ENCODE measurements at regions not wholly inside any gene's neighbourhood (a gene's known extent, or its start where the extent isn't known, plus 50 kb on each side); places are given as distances from the start of the nearest gene placed in this dataset.
"Not testable (repeated sequence)": the region's sequence is repeated elsewhere in the genome, so short reads cannot be mapped to it uniquely, and the experiment has no call there.

DNA sequence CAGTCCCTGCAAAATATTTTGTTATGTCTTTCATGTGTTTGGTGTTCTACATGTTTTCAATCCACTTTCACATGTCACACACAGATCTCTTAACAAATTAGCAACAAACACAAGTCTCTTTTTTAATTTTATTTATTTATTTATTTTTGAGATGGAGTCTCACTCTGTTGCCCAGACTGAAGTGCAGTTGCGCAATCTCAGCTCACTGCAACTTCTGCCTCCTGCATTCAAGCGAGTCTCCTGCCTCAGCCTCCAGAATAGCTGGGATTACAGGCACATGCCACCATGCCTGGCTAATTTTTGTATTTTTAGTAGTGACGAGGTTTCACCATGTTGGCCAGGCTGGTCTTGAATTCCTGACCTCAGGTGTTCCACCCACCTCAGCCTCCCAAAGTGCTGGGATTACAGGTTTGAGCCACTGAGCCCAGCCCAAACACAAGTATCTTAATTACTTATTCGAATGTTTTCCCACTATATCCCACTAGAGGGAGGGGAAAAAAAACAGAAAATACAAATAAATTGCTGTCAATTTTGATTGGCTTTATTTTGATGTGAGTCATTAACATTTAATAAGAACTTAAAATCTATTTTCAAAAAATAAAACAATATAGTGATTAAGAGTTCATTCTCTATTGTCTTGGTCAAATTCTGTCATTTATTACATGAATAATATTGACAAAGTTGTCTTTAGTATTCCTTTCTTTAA lies 1641.0 kb upstream of the CELF4 start:
- not testable (repeated sequence) for H3K4me3 ChIP-seq; DNase-seq (ENCODE audit: low read depth in 1 of 2, low spot score in 2 of 2); H3K27me3 ChIP-seq (replicated peaks); H3K27ac ChIP-seq; H3K36me3 ChIP-seq; H3K4me1 ChIP-seq (replicated peaks)
- H3K9me3 ChIP-seq (replicated peaks), result 0 out of 2 replicates have a peak, but pooled peaks cover 18% of the 10 kb centered on the region

DNA sequence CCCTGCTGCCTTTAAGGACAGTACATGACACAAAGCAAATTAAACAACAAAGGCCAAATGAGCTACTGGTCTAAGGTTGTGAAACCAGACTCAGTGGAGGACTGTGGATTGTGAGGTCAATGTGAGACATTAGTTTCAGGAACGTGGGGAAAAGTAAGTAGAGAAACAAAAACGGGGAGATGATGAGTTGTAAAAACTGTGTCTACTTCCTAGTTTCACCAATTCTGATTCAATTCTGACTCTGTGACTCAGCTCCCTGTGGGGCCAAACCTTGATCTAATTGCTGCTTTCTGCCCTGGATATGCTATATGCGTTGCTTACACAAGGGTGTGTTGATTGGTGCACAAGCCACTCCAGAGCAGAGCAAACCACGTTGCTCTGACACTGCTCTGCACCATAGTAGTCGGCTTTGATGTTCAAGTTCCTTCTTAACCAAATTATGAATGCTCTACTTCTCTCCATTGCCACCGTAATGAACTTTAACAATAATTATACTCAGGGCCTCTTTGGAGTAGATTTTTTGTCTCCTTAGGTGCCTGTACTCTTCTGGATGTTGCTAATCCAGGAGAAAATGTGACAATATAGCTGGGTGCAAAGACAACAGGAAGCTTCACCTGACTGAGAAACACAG lies 1640.1 kb upstream of the CELF4 start:
- H3K36me3 ChIP-seq, result no peaks in the 10 kb centered on the region
- 0 out of 2 replicates have a peak, but pooled peaks cover 18% of the 10 kb centered on the region for H3K9me3 ChIP-seq (replicated peaks)
- no peaks in the 10 kb centered on the region for H3K4me1 ChIP-seq (replicated peaks)
- H3K27ac ChIP-seq, result no peak overlapping the region
- H3K27me3 ChIP-seq (replicated peaks), result no peaks in the 10 kb centered on the region
- DNase-seq (ENCODE audit: low read depth in 1 of 2, low spot score in 2 of 2), result no peak
- H3K4me3 ChIP-seq, result no peak overlapping the region

DNA sequence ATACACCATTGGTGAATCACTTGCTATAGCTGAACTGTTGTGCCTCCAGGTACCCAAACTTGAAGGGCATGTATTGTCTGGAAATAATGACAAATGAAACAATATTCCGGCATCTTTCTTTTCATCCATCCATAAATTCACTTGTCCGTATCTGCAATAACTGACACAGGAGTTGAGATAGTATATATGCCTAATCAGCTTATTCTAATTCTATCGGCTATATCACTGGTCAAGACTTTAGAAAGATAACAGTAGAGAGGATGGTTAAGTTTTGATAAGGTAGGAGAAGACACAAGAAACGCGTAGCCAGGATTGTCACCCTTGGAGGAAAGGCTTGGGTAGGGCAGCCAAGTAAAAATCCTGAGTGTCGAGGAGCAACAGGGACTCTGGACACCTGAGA lies 1634.6 kb upstream of the CELF4 start:
- no peak overlapping the region for H3K27ac ChIP-seq
- H3K4me1 ChIP-seq (replicated peaks), result no peaks in the 10 kb centered on the region
- peaks cover 7% of the 10 kb centered on the region for H3K9me3 ChIP-seq (replicated peaks)
- DNase-seq (ENCODE audit: low read depth in 1 of 2, low spot score in 2 of 2), result no peak
- no peaks in the 10 kb centered on the region for H3K36me3 ChIP-seq
- H3K27me3 ChIP-seq (replicated peaks), result no peaks in the 10 kb centered on the region
- H3K4me3 ChIP-seq, result no peak overlapping the region

DNA sequence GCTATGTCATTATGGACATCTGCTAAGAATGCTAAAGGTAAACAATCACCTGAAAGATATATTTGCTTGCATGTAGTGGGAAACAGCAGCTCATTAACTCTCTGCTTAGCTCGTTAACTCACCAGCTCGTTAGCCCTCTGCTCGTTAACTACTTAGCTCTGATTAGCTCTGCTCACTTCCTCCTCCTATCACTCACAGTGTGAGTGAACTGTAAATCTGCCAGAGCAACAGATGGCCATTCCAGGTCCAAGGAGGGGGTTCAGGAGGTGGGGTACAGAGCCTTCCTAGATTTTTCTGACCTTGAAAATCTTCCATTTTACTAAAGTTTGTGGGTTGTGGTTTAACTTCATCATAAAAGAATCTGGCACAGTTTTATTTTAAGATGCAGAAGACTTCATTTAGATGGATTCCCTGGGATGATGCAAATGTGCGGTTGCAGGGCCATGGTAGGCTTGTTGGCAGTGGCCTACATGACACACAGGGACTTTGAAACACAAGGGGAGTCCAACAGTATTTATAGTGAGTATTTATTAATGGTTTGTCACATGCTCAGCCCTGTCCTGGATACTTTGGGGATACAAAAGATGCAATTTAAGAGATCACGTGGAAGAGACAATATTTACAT lies 1633.7 kb upstream of the CELF4 start:
- no peak overlapping the region for H3K4me3 ChIP-seq
- H3K9me3 ChIP-seq (replicated peaks), result peaks cover 7% of the 10 kb centered on the region
- no peaks in the 10 kb centered on the region for H3K27me3 ChIP-seq (replicated peaks)
- no peak for DNase-seq (ENCODE audit: low read depth in 1 of 2, low spot score in 2 of 2)
- H3K4me1 ChIP-seq (replicated peaks), result no peaks in the 10 kb centered on the region
- no peak overlapping the region for H3K27ac ChIP-seq
- no peaks in the 10 kb centered on the region for H3K36me3 ChIP-seq

DNA sequence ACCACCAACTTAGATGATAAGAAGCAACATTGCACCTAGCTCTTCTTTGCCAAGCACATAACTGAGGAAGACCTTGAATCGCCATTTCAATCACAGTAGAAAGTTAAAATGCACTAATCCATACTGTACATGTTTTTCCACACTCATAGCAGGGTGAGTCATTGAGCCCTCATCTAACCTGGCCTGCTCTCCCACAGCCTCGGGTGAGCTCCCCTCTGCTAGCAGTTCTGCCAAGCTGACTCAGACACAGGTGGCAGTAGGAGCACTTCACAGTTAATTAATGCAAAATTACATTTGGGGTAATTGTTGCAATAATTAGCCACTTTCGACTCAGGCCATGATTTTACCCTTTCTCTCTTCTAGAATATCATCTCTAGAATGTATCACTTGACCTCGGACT lies 1632.8 kb upstream of the CELF4 start:
- Histone ChIP-seq H3K36me3 (no peaks in the 10 kb centered on the region), H3K27me3 (replicated peaks) (no peaks in the 10 kb centered on the region), H3K9me3 (replicated peaks) (peaks cover 7% of the 10 kb centered on the region), H3K4me1 (replicated peaks) (no peaks in the 10 kb centered on the region), H3K27ac (no peak overlapping the region), H3K4me3 (no peak overlapping the region)
- DNase-seq (ENCODE audit: low read depth in 1 of 2, low spot score in 2 of 2), result no peak

DNA sequence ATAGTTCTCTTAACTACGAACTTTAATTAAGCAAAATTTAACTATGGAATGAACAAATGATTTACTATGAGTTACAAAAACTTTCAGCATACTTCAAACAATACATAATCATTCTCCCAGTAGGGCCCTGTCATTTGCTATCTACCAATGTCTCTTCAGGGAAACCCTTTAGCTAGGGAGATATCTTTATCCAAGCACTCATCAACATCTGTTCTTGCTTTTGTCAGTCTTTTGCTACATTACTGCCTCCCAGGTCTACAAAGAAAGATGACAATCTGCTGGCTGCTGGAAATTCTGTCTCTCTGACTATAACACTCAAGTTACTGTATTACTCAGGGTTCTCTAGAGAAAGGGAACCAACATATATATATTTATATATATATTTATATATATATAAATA lies 1626.3 kb upstream of the CELF4 start:
- Histone ChIP-seq H3K4me3 (no peak overlapping the region), H3K27ac (no peak overlapping the region), H3K9me3 (replicated peaks) (no peaks in the 10 kb centered on the region; the same call in 1 of the 2 replicates), H3K27me3 (replicated peaks) (no peaks in the 10 kb centered on the region), H3K36me3 (no peaks in the 10 kb centered on the region), H3K4me1 (replicated peaks) (no peaks in the 10 kb centered on the region)
- DNase-seq (ENCODE audit: low read depth in 1 of 2, low spot score in 2 of 2), result no peak

DNA sequence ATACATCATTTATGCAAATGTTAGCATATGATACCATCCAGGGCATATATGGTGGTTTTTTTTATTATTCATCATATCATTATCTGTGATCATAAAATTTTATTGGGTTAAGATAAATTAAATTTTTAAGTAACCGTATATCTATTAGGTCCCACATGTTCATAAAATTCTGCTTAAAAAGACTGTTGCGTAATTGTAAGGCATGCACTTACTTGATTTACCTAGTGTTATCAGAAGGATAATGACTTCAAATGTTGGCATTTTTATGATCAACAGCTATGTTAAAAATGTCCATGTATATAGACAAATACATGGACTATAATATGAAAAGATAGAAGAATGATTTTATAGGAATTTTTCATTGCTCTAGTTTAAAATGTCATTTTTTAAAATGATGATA lies 1625.5 kb upstream of the CELF4 start:
- Histone ChIP-seq H3K36me3 (no peaks in the 10 kb centered on the region), H3K4me1 (replicated peaks) (no peaks in the 10 kb centered on the region), H3K4me3 (no peak overlapping the region), H3K9me3 (replicated peaks) (no peaks in the 10 kb centered on the region), H3K27me3 (replicated peaks) (no peaks in the 10 kb centered on the region), H3K27ac (no peak overlapping the region)
- no peak for DNase-seq (ENCODE audit: low read depth in 1 of 2, low spot score in 2 of 2)

DNA sequence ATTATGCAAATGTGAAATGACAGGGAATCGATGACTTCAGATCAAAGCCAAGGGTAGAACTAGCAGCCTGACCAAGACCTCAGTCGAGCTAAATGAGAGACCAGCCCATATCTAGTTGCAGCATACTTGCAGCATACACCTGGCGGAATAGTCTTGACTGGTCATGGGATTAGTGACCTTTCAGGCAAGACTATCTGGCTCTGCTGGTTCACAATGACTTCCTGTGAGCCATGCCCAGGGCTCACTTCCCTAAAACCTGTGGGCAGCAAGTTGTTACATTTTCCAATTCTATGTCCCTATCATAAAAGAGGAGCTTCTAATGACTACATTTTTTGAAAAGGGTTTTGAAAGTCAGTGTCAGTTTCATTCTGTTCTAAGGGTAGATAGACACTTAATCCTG lies 1624.9 kb upstream of the CELF4 start:
- Histone ChIP-seq H3K9me3 (replicated peaks) (no peaks in the 10 kb centered on the region), H3K27ac (no peak overlapping the region), H3K27me3 (replicated peaks) (no peaks in the 10 kb centered on the region), H3K4me3 (no peak overlapping the region), H3K4me1 (replicated peaks) (no peaks in the 10 kb centered on the region), H3K36me3 (no peaks in the 10 kb centered on the region)
- no peak for DNase-seq (ENCODE audit: low read depth in 1 of 2, low spot score in 2 of 2)

DNA sequence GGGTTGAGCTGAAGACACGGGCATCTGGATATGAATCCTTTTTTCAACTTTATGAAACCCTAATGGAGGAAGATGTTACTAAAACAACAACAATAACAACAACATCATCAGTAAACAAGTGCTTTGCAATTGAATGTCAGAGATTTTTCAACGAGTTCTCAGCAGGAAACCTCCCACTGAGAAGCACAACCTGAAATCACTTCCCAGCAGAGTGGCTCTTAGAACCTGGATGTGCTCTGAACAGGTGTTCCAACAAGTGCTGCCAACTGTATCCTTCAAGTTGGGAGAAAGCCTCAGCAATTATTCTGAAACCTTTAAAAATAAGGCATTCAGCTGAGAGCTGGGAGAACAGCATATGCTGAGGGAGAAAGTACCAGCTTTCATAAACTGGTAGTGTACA lies 1622.7 kb upstream of the CELF4 start:
- Histone ChIP-seq H3K36me3 (no peaks in the 10 kb centered on the region), H3K4me3 (no peak overlapping the region), H3K9me3 (replicated peaks) (no peaks in the 10 kb centered on the region), H3K4me1 (replicated peaks) (no peaks in the 10 kb centered on the region), H3K27ac (no peak overlapping the region), H3K27me3 (replicated peaks) (no peaks in the 10 kb centered on the region)
- DNase-seq (ENCODE audit: low read depth in 1 of 2, low spot score in 2 of 2), result no peak

DNA sequence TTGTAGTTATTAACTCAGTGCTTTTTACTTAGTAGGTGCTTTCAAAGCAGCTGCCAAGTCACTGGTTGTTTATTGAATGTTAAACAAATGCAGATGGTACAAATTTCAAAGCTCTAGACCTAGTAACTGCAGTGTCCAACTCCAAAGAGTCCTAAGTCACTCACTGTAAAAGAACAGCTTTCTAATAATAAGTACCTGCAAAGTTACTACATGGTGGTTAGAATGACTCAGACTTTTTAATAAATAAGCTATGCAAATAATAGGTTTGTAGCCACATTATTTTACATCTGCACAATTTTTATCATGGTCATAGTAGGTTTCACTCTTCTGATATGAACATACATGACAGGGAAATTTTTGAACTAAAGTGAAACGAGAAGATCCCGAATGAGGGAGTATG lies 1620.4 kb upstream of the CELF4 start:
- Histone ChIP-seq H3K27ac (no peak overlapping the region), H3K4me3 (no peak overlapping the region), H3K9me3 (replicated peaks) (no peaks in the 10 kb centered on the region), H3K27me3 (replicated peaks) (no peaks in the 10 kb centered on the region), H3K36me3 (no peaks in the 10 kb centered on the region), H3K4me1 (replicated peaks) (no peaks in the 10 kb centered on the region)
- DNase-seq (ENCODE audit: low read depth in 1 of 2, low spot score in 2 of 2), result no peak

DNA sequence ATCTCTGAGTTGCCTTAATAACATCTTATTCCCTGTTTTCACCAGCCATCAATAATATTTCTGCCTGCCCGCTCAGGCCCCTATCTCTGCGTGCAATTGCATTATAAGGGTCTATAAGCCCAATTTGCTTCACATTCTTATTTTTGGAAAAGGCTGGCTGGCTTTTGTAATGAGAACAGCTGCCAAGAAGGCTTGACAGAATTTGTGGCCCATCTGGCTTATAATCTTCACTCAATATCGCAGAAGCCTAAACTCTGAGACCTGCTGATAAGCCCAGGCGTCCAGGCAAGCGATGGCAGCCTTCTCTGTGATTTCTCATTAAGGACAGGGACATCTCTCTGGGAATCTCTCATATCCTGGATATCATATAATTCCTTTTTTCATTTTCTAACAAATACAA lies 1618.6 kb upstream of the CELF4 start:
- Histone ChIP-seq H3K4me1 (replicated peaks) (no peaks in the 10 kb centered on the region), H3K27me3 (replicated peaks) (no peaks in the 10 kb centered on the region), H3K4me3 (no peak overlapping the region), H3K9me3 (replicated peaks) (no peaks in the 10 kb centered on the region), H3K36me3 (no peaks in the 10 kb centered on the region), H3K27ac (no peak overlapping the region)
- DNase-seq (ENCODE audit: low read depth in 1 of 2, low spot score in 2 of 2), result no peak

DNA sequence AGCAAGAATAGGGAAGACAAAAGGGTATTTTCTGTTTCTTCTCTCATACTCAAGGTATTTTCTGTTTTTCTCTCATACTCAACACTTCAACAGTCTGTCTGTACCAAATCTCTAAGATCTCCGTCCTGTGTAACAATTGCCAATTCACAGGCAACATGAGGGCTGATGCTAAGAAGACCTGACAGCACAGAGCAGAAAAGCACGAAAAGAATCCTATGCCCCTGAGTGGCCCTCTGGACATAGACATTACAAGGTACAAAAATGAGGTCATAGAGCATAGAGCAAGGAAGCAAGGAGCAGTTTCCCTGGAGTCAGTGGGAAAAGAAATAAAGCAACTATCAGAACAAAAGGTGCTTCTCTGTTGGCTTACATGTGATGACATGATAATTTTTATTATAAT lies 1612.6 kb upstream of the CELF4 start:
- H3K27me3 ChIP-seq (replicated peaks), result no peaks in the 10 kb centered on the region
- DNase-seq (ENCODE audit: low read depth in 1 of 2, low spot score in 2 of 2), result no peak
- H3K36me3 ChIP-seq, result no peaks in the 10 kb centered on the region
- H3K4me1 ChIP-seq (replicated peaks), result no peaks in the 10 kb centered on the region
- H3K9me3 ChIP-seq (replicated peaks), result no peaks in the 10 kb centered on the region
- no peak overlapping the region for H3K4me3 ChIP-seq
- H3K27ac ChIP-seq, result no peak overlapping the region

DNA sequence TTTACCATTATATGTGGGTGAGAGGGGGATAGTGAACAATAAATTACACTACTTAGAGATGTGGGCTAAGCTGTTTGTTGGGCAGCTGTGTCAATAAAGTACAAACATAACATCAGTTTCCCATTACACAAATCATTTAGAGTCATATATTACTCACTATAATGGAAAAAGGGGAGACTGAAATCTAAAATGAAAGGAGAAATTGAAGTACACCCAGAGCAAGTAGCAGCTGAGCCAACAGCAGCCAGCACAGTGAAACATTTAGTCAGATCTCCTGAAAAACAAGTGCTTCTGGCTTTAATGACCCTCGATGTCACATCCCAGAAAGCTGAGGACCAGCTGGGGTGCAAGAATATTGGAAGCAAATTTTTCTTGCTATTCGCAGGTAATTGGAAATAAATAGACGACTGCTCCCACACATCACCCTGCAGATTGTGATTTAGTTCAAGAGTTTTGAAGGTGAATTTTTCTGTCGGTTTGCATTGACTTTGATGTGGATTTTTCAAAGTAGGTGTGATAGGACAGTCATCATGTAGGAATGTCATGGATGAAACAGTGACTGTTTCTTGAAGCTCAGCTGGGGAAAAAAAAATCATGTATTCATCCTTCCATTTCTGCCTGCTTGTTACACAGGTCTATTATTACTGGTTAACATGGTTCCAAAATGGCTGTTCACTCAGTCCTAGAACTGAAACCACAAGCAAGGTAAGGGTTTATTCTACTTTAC lies 1607.3 kb upstream of the CELF4 start:
- Histone ChIP-seq H3K9me3 (replicated peaks) (0 out of 2 replicates have a peak, but pooled peaks cover 4% of the 10 kb centered on the region), H3K27ac (no peak overlapping the region), H3K36me3 (no peaks in the 10 kb centered on the region), H3K27me3 (replicated peaks) (no peaks in the 10 kb centered on the region), H3K4me3 (no peak overlapping the region), H3K4me1 (replicated peaks) (no peaks in the 10 kb centered on the region)
- DNase-seq (ENCODE audit: low read depth in 1 of 2, low spot score in 2 of 2), result no peak

DNA sequence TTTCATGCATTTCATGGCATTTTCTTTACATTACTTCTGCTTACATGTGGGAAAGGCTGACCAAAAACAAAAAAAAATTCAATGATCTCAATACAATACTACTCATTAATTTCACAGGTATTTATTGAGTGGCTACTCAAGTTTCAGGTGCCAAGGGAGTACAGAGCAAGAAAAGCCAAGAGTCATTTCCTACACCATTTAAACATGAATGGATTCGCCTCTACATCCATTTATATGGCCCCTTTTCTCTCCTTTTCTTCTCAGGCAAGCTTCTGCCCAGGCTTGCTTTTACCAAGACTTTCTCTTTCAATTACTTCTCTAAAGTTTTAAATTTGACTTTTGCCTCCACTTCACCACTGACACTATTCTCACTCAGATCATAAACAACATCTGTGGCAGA lies 1603.1 kb upstream of the CELF4 start:
- Histone ChIP-seq H3K27me3 (replicated peaks) (no peaks in the 10 kb centered on the region), H3K4me3 (no peak overlapping the region), H3K9me3 (replicated peaks) (0 out of 2 replicates have a peak, but pooled peaks cover 4% of the 10 kb centered on the region), H3K27ac (no peak overlapping the region), H3K4me1 (replicated peaks) (no peaks in the 10 kb centered on the region), H3K36me3 (no peaks in the 10 kb centered on the region)
- no peak for DNase-seq (ENCODE audit: low read depth in 1 of 2, low spot score in 2 of 2)
